HG02938 (cell line): ENCODE measurements at regions not wholly inside any gene's neighbourhood (a gene's known extent, or its start where the extent isn't known, plus 50 kb on each side); places are given as distances from the start of the nearest gene placed in this dataset.

ENCODE experiments used
- ATAC-seq: cut with Tn5 transposase; IDR thresholded peaks from one replicate; pipeline ENCODE4 v1.9.1; 2021; ENCODE audit warnings: mild to moderate bottlenecking, moderate library complexity; ENCODE audit not compliant: unreplicated experiment

DNA sequence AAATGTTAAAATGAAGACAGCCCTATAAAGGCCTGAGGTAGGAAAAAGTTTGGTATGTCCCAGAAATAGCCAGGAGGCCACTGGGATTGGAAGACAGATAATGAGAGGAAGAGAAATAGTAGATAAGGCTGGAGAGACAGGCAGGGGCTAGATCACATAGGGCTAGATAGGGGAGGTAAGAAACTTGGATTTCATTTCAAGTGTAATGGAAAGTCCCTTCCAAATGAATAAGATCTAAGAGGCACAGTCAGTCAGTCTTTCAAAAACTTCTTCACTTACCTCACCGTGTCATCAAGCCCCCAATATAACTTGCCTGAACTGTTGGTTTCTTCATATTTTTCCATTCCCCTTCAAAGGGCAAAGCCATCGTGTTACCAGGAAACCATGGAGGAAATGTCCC is 121.8 kb downstream of the SPCS3 start:
- ATAC-seq: no peak

GRCh38 chr4:176443117-176443516 is 123.4 kb downstream of the SPCS3 start:
- ATAC-seq: no peak

DNA sequence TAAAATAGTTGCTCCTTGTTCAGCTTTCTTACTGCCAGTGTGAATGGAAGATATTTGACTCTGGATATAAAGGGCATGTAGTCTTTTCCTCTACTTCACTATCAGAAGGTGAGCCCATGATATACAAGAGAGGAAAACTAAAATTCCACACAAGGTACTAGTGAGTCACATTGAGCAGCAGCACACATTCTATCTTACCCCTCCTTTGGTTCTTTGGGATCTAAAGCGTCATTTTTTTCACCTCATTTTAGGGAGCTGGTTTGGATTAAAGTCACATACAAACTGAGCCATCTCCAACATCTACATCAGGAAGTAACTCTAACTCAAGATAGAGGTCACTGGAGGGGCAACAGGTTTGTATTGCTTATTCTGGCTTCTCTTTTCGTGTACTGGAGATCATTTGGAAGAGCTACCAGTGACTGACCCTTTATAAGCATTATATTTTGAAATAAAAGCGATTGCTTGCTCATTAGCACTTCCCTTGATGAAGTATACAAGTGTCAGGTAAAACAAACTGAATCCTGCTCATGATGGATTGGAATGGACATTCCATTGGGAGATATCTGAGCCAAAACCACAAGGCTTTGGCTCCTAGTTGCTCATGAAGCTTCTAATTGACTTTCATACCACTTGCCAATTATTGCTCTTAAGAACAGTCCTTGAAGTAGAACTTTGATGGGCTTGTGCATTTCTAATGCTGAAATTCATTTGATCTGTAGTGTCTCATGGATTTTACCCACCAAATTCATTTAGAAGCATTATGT is 124.1 kb downstream of the SPCS3 start:
- ATAC-seq: no peak

- ATAC-seq: no peak
Observed at GRCh38 chr4:176444741-176445140, 125.0 kb downstream of the SPCS3 start.

GRCh38 chr4:176448761-176449160 is 129.0 kb downstream of the SPCS3 start:
- no peak for ATAC-seq

DNA sequence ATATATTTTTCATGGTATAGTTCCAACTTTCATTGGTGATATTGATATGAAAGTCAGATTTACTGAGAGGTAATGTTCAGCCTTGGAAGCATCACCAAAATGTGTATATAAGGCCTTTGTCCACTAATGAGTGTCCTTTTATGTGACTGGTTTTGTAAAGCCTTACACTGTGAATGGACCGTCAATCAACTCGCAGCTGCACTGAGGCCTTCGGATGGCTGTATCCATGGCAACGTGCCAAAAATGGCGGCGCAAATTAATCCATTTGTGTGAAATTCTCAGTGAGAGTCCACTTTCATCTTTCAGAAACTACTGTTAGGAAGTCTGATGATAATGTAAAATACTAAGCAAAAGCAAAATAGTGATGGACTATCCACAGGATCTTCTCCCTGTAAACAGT is 131.7 kb downstream of the SPCS3 start:
- ATAC-seq: no peak

DNA sequence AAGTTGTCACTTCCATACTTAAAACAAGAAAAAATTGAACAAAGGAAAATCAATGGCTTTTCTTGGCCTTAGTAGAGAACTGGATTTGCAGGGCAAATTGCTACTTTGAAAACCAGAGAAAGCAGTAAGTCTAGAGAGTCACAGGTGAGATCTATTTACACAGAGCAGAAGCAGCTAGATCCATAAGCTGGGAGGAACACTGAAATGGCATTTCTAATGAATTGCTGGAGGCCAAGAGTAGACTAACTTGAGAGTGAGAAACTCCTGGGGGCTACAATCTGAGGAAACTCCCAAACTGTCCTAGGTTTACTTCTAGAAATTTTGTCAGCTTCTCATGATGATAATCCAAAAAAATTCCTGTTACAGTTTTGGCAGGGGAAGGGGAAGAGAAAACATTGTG is 133.3 kb downstream of the SPCS3 start:
- ATAC-seq: no peak

DNA sequence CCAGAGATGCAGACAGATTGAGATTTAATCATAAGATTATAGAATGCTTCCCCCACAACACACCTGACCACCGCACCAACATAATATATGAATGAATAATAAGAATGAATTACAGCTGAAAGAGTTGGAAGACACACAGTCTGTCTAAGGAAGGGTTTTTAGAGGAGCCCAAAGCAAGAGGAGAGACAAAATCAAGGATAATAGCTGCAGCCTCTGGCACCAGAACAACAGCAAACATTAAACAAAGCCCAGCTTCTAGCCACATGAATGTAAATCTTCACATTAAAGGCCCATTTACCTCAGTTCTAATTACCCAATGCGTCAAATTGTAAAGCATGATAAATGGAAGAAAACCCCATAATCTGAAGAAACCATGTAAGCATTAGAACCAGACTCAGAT is 133.9 kb downstream of the SPCS3 start:
- no peak for ATAC-seq

- peak; percentile 100 for ATAC-seq
Observed at GRCh38 chr4:176464748-176465147, 145.0 kb downstream of the SPCS3 start.

- ATAC-seq: no peak
Observed at GRCh38 chr4:176467001-176467400, 147.2 kb downstream of the SPCS3 start.

DNA sequence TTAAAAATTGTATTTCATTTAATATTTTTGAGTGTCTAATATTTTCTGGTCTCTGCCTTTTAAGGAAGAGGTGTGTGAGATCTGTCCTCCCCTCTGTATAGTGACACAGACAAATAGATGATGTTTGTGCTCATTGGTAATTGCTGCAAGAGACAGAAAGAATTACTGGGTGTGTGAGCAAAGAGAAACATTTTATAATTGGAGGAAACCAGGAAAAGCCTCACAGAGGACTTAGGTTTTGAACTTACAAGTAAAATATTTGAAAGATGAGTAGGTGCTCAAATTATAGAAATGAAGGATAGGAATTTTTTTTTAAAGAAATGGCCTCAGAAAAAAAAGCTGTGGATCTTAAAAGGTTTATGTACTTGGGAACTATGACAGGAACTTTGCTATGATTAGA is 149.8 kb downstream of the SPCS3 start:
- ATAC-seq: no peak

DNA sequence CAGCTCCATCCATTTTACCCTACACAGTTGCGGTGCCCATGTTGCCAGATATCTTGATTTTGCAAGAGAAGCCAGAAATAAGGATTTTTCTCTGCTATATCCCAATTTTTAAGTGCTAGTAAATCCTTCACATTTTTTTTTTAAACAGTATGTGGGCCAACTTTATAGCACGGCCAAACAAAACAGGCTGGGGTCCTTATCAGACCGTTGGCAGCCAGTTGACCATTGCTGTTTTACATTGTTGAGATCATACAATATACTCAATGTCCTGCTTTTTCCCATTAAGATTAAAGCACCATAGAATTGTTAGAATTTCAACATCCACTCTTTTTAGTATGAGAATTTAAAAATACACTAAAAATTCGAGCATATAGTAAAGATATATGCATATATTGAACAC is 150.9 kb downstream of the SPCS3 start:
- ATAC-seq: no peak

- ATAC-seq: no peak
Observed at GRCh38 chr4:176475067-176475466, 155.3 kb downstream of the SPCS3 start.

DNA sequence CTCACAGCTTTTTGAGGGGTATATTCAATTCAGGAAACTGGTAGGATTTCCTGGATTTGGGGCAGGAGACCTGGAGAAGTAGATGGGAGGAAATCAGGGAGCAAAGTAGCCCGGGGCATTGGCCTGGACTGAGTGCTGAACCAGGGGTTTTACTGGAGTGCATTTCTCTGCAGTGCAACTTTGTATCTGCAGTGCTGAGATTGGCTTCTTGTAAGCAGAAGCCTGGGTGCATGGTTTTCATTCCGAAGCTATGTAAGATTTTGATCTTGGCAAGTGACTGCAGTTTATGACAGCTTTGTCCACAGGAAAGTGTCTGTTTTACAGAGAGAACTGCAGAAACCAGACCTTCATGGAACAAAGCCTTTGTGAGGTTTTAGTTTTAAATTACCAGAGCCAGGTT is 158.3 kb downstream of the SPCS3 start:
- no peak for ATAC-seq

DNA sequence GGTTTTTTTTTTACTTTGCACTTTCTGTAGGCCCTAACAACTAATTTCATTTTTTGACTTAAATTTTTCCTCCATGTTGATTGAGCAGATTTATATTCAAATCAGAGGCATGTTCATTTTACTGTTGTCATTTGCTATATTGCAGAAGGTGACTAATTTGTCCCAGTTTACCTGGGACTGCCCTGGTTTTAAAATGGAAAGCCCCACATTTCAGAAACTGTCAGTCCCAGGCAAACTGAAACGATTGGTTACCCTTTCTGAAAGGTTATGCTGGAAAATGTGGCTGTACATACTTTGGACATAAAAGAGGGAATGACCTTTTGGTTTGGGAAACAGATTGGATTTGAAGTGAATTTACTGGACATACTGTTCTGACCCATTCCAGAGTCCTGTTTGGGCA is 160.0 kb downstream of the SPCS3 start:
- ATAC-seq: no peak

- no peak for ATAC-seq
Observed at GRCh38 chr4:176482972-176483371, 163.2 kb downstream of the SPCS3 start.

- ATAC-seq: no peak
Observed at GRCh38 chr4:176484301-176484984, 164.7 kb downstream of the SPCS3 start.

- no peak for ATAC-seq
Observed at GRCh38 chr4:176489001-176489400, 169.2 kb downstream of the SPCS3 start.

- peak; percentile 100 for ATAC-seq
Observed at GRCh38 chr4:176492646-176493302, 173.0 kb downstream of the SPCS3 start.

DNA sequence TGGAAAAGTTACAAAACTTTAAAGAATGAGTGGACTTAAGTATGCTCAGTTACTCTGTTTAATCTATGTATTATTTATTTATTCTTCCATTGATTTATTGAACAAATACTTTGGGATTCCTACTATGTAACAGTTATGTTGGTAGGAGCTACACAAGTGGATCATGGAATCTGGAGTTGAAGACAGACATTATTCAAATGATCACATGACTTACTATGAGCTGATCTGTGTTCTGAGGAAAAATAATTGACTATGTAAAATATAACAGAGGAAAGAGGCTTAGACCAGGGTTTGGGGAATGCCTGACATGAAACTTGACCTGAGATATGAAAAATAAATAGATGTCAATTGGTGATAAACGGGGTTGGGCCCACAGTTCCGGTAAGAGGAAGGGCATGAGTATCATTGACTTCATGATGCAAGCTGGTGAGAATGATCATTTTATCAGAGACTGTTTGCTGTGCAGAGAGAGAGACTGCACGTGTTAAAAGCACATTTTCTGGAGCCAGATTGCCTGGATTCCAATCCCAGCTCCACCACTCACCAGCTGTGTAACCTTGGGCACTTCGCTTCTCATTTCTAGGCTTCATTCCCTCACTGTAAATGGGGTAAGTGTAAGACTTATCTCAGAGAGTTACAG is 179.0 kb downstream of the SPCS3 start:
- ATAC-seq: no peak

DNA sequence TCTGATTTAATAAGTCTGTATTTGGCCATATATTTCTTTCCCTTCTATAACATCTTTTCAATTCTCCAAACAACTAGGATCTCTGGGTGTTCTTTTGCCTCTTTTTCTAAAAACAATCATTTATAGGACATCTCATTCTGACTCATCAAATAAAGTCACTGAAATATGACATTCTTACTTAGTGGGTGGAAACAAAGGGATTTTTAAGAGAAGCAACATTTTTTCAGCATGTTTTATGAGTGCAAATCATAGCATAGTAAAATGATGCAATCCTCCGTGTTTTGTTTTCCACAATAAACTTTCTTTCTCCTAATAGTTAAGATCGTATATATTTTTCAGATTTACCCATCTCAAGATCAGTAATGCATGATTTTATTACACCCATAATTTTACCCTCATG is 179.8 kb downstream of the SPCS3 start:
- no peak for ATAC-seq

DNA sequence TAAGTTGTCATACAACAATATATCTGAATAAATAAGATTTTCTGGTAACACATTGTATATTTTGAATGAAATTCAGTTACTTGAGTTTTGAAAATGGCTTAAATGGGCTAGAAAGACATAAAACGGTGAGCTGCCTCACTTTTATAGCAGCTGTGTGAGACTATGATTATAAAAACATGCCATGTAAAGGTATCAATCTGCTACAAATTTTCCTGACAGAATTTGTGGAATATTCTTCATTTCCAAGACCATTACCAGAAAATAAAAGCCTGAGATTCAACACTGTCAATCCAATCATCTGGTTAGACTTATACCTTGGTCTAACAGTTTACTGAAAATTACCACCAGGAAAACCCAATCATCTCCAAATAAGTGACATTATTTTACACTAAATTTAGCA is 181.1 kb downstream of the SPCS3 start:
- ATAC-seq: no peak
